Inflammatory macrophage (primary cell): ENCODE measurements at regions not wholly inside any gene's neighbourhood (a gene's known extent, or its start where the extent isn't known, plus 50 kb on each side); places are given as distances from the start of the nearest gene placed in this dataset.

Experiments used
- DNase-seq, 2 donors: peaks; one replicate each; pipeline ENCODE4 v3.0.0-alpha.2; 2020 to 2022

- DNase-seq, result no peak
These were observed 852.7 kb upstream of the SLIT2 start for GRCh38 chr4:19399001-19399400.

- no peak for DNase-seq
These were observed 864.9 kb upstream of the SLIT2 start for GRCh38 chr4:19386786-19387185.

- DNase-seq, result no peak
These were observed 868.5 kb upstream of the SLIT2 start for GRCh38 chr4:19382993-19383756.

- DNase-seq, result no peak
These were observed 870.6 kb upstream of the SLIT2 start for GRCh38 chr4:19381068-19381467.

GRCh38 chr4:19380600-19380999 is 871.1 kb upstream of the SLIT2 start:
- DNase-seq, result no peak

- DNase-seq, result no peak
These were observed 872.5 kb upstream of the SLIT2 start for GRCh38 chr4:19379191-19379708.

- DNase-seq, result no peak
These were observed 875.8 kb upstream of the SLIT2 start for GRCh38 chr4:19375931-19376330.

- DNase-seq, result no peak
These were observed 876.4 kb upstream of the SLIT2 start for GRCh38 chr4:19375136-19375804.

GRCh38 chr4:19372390-19372789 is 879.3 kb upstream of the SLIT2 start:
- DNase-seq, result no peak

GRCh38 chr4:19368800-19369199 is 882.9 kb upstream of the SLIT2 start:
- no peak for DNase-seq

- no peak for DNase-seq
These were observed 884.8 kb upstream of the SLIT2 start for GRCh38 chr4:19366916-19367315.

- no peak for DNase-seq
These were observed 893.7 kb upstream of the SLIT2 start for GRCh38 chr4:19358015-19358414.

- no peak for DNase-seq
These were observed 902.3 kb upstream of the SLIT2 start for GRCh38 chr4:19349416-19349815.

GRCh38 chr4:19348746-19349145 is 903.0 kb upstream of the SLIT2 start:
- DNase-seq, result no peak

- no peak for DNase-seq
These were observed 905.1 kb upstream of the SLIT2 start for GRCh38 chr4:19346636-19347035.

- DNase-seq, result no peak
These were observed 922.1 kb upstream of the SLIT2 start for GRCh38 chr4:19329631-19330030.

- no peak for DNase-seq
These were observed 922.6 kb upstream of the SLIT2 start for GRCh38 chr4:19329077-19329476.

- no peak for DNase-seq
These were observed 924.3 kb upstream of the SLIT2 start for GRCh38 chr4:19327364-19327763.

GRCh38 chr4:19324184-19324583 is 927.5 kb upstream of the SLIT2 start:
- no peak for DNase-seq

- no peak for DNase-seq
These were observed 932.1 kb upstream of the SLIT2 start for GRCh38 chr4:19319607-19320006.

GRCh38 chr4:19317377-19317776 is 934.3 kb upstream of the SLIT2 start:
- no peak for DNase-seq

GRCh38 chr4:19314116-19314515 is 937.6 kb upstream of the SLIT2 start:
- no peak for DNase-seq

- no peak for DNase-seq
These were observed 942.3 kb upstream of the SLIT2 start for GRCh38 chr4:19309378-19309777.

- no peak for DNase-seq
These were observed 947.7 kb upstream of the SLIT2 start for GRCh38 chr4:19304028-19304427.
